ENCODE measurements at regions not wholly inside any gene's neighbourhood (a gene's known extent, or its start where the extent isn't known, plus 50 kb on each side); places are given as distances from the start of the nearest gene placed in this dataset.

DNA sequence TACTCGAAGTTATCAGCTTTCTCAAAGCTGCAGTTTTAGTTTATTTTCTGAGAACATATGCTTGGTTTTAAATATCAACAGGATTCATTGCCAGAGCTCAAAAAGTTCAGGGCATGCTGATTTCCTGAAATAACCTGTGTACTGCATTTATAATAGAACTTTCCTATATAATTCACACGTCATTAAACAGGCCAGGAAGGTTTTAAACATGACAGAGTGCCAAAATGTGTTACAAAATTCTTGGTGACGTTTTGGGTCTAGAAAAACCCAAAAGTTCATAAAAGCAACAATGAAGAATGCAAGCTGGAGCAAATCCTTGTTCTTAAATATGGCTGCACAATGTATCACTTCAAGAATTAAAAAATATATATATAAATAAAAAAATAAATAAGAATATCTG, 1139.1 kb downstream of the CDH11 start:
- DNase-seq, result no peak

GRCh38 chr16:63982110-63982509, 1139.8 kb downstream of the CDH11 start:
- no peak for DNase-seq

DNA sequence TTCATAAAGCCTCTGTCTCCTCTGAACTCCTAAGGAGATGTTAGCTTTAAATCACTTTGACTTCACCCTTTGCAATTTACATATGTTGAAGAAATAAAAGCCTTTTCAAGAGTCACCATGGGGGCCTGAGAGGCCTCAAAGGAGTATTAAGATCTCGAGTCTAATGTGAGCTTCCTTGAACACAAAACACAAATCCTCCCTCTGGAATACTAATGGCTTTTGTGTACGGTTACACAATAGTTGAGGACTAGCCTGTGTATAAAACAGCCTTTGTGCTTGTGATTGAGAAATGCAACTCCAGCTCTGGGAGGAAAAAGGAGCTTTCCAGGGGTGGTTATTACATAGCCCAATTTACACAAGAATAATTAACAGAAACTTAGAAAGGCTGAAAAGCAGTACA, 1140.2 kb downstream of the CDH11 start:
- DNase-seq, result no peak

DNA sequence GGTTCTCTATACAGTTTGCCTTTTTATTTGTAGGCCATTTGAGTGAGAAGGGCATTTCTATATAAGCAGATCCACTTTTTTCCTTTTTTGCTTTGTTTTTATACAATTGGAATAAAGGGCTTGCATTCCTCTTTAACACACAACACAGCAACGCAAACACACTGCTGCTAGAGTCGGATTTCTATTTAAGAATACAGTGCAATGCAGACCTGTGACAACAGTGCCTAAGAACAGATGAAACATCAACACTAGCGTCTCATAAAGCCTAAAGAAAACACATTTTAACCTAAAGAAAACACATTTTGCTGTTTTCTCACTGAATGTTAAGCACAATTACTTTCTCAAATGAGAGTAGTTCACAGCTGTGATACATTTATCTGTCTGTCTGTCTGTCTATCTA, 1141.1 kb downstream of the CDH11 start:
- no peak for DNase-seq

DNA sequence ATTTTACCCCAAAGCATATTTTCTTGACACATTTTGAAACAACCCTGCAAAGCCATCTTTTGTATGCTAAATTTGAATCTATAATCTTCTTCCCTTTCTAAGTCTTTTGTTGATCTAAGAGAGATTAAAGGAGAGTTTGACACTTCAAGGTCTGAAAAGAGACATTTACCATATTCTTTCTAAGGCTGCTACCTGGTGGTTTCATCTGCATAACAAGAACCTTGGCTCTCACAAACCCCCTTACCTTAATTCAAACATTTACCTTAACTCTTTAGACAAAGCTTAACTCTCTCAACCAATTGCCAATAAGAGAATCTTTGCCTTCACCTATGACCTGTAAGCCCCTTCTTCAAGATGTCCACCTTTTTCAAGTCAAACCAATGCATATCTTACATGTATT, 1143.6 kb downstream of the CDH11 start:
- DNase-seq, result no peak

- no peak for DNase-seq
Observed at GRCh38 chr16:63976345-63976744, 1145.5 kb downstream of the CDH11 start.

DNA sequence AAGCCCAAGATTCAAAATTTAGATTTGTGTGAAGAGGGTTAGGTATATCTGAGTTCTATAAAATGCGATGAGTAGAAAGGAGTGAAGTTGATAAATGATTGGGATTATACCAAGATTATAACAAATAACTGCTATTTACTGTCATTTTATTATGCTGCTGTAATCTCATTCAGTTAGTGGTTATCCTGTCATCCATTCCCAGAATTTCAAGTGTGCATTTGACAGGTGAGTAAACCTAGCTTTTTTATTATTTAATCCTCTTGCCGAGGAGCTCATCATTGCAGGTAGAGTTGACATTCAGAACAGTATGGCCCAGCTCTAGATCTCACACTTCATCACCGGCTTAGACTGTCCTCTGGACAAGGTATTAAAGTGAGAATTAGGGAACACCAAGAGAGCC, 1146.2 kb downstream of the CDH11 start:
- DNase-seq, result no peak

- no peak for DNase-seq
Observed at GRCh38 chr16:63967966-63968365, 1153.9 kb downstream of the CDH11 start.

DNA sequence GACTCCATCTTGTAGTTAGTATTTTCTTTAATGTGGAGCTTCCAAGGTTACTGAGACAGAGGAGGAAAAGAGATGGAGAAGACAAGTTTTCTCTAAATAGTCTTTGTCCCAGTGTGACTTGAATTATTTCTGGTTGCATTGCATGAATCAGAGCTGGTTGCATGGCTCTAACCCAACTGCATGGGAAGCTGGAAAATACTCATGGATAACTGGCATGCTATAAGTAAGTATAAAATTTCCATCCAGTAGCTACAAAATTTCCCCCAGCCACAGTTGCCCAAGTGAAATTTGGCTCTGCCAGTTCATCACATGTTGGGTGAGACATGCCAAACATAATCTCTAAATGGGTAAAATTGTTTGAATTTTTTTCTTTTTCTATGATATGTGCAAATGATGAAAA, 1161.5 kb downstream of the CDH11 start:
- DNase-seq, result no peak

GRCh38 chr16:63947022-63947421, 1174.8 kb downstream of the CDH11 start:
- DNase-seq, result no peak

DNA sequence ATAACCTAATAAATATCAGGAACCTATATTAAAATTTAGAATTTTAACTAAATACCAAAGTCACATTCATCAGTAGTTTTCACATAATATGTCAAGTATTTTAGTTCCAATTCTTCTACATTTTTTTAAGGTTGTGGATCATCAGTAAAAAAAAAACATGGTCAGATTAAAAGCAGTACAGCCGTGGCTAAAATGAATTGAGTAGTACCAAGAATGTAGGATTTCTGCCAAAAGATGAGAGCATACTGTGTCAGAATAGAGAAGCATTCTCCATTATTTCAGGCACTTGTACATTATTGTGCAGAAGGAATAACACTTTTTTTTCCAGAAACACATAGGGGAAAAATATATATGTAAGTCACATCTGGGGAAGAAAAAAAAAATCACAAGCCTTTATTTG, 1176.1 kb downstream of the CDH11 start:
- DNase-seq, result no peak

GRCh38 chr16:63943566-63943965, 1178.3 kb downstream of the CDH11 start:
- no peak for DNase-seq

DNA sequence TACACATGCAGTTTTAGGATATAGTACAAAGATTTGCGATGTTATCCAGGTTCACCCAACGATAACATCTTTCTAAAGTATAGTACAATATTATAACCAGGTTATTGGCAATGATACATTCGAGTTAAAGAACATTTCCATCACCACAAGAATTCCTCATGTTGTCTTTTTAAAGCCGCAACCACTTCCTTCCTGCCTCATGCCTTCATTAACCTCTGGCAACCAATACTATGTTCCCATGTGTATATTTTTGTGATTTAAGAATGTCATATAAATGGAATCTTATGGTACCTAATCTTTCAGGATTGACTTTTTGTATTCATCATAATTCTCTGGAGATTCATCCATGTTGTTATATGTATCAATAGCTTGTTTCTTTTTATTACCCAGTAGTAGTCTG, 1183.2 kb downstream of the CDH11 start:
- no peak for DNase-seq

DNA sequence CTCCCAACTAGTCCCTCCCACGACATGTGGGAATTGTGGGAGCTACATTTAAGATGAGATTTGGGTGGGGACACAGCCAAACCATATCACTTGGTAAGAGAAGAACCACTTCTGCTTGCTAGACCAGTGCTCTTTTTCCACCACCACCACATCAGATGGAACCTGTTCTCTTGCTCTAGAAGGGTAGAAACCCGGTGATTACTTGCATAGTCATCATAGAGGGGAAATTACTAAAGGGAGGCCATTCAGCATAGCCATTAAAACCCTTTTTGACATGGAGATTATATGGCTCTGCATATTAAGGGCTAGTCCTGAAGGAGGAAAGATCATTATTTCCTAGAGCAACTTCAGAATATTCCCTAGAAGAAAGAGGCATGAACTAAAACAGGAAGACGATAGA, 1188.0 kb downstream of the CDH11 start:
- DNase-seq, result no peak

- no peak for DNase-seq
Observed at GRCh38 chr16:63928421-63928820, 1193.4 kb downstream of the CDH11 start.

DNA sequence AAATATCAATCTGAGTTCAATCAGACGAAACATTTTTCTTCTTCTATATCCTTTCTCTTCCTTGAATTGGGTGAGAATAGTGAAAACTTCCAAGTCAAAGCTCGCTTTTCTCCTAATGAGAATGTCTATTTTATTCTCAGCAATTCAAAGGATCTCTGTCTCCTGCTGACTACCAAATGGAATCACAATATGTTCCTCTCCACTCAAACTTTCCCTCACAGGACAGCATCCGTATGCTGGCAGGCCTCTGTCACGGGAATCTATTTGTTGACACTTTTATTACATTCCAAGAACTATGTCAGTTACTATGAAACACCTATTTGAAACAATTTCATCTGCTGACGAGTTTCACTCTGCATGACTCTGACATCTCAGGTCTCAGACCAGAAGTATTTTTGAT, 1196.6 kb downstream of the CDH11 start:
- no peak for DNase-seq

GRCh38 chr16:63922560-63922959, 1199.3 kb downstream of the CDH11 start:
- no peak for DNase-seq

- no peak for DNase-seq
Observed at GRCh38 chr16:63921737-63922295, 1200.0 kb downstream of the CDH11 start.

DNA sequence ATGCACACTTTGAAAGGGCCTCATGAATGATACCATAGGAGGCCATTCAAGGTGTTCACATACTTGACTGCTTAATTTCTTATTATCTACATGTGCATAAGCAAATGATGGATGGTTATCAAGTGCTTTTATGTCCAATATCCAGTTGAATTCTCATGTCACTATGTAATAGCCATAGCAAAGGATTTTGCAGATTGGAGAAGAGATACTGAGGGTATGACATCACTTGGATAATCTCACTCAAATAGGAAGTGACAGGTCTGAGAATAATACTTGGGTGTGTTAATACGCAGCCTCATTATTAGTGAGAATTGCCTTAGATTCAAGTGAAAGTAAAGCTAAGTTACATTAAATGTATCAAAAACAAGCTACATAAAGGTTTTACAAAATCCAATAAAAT, 1208.6 kb downstream of the CDH11 start:
- DNase-seq, result no peak

GRCh38 chr16:63907251-63907650, 1214.6 kb downstream of the CDH11 start:
- DNase-seq, result no peak

DNA sequence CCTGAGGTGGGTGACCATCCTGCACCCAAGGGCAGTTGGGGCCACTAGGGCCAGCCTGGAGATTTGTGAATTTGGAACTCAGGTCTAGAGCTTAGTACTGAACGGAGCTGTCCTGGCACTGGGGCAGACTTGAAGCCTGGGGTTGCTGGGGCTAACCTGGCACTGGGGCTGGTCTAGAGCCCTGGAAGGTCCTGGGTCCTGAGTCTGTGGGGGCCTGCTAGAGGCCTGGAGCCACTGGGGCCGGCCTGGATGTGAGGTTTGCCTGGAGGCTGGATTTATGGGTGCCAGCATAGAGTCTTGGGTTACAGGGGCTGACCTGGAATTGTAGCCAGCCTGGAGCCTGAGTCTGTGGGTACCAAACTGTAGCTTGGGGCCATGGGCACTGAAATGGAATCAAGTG, 1216.9 kb downstream of the CDH11 start:
- DNase-seq, result no peak

DNA sequence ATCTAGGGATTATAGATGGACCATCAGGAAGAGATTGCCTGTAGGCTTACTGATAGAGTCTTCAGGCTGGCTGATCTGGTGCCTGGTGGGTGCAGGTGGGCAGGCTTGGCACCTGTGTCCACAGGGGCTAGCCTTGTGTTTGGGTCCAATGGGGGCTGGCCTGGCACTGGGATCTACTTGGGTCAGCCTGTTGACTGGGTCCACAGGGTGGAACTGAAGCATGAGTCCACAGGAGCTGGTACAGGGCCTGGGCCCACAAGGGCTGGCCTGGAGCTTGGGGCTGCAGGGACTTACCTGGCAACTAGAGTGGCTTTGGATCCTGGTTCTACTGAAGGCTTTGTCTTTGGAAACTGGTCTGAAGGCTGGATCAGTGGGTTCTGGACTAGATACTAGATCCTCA, 1217.7 kb downstream of the CDH11 start:
- DNase-seq, result no peak

DNA sequence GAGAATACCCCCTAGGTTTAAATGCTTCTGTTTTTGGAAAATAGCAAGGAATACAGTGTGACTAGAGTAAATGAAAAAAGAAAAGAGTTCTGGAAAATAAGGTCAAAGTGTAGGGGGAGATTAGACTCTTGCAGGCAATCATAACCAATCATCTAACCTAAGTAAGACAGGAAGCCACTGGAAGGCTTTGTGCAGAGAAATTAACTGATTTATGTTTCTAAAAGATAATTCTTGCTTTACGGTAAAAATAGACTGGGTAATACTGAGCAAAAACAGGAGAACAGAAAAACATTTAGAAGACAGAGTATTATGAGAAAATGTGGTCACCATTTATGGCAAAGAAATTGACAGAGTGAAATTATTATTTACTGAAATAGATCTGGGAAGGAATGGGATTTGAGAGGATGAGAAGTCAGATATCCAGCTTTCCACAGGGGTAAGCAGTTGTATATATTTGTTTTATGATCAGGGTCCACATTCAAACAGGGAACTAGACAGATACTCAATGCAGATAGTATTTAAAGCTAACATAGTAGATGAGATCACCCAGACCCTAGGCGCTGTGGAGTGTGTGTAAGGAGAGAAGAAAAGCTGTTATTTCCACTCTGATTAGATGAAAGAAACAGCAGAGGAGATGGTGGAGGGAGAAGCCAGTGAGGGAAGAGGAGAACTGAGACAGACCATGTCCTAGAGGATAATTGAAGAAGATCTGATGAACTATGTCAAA, 1225.3 kb downstream of the CDH11 start:
- DNase-seq, result no peak

DNA sequence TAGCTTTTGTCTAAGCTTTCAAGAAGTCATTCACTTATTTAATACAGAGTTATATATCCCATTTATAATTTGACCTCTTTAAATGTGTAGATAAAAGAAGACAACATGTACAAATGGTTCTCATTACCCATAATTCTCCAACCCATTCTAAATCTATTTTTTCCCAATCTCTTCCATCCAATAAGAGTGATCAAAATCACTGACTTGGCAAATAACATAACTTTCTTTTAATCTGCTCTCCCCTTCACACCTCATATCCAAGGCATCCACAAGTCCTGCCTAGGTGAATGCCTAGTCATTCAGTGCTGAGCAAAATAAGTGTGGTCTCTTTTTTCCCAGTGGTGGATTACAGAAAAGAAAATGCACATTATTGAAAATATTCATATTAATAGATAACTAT, 1231.1 kb downstream of the CDH11 start:
- no peak for DNase-seq

- DNase-seq, result no peak
Observed at GRCh38 chr16:63890081-63890480, 1231.8 kb downstream of the CDH11 start.

All from MV-4-11 (cell line).